GM23338 (cell line): ENCODE measurements at regions not wholly inside any gene's neighbourhood (a gene's known extent, or its start where the extent isn't known, plus 50 kb on each side); places are given as distances from the start of the nearest gene placed in this dataset.

Experiments
- ATAC-seq: fragments of 200-7000 bp; cut with Tn5 transposase; 3 replicates; pipeline ENCODE4 v1.9.1; 2020
- DNase-seq: peaks from one replicate; pipeline ENCODE4 v3.0.0-alpha.2; 2015; ENCODE audit warnings: low spot score
- H2AFZ ChIP-seq: fragments of 200-600 bp; sonication (generic); 2 replicates; pipeline ENCODE4 v1.8.0; 2016; ENCODE audit warnings: antibody characterized with exemption, mild to moderate bottlenecking, moderate library complexity
- H3F3A ChIP-seq: fragments of 200-600 bp; sonication (generic); replicated peaks from 2 replicates; pipeline ENCODE4 v1.8.0; 2017; ENCODE audit warnings: antibody characterized with exemption, mixed run types, low read depth
- H3K27ac ChIP-seq: fragments of 200-600 bp; sonication (generic); 2 replicates; pipeline ENCODE4 v1.6.1; 2016; ENCODE audit warnings: low read depth
- H3K27me3 ChIP-seq: fragments of 200-600 bp; sonication (generic); 2 replicates; pipeline ENCODE4 v1.8.0; 2016; ENCODE audit warnings: mild to moderate bottlenecking, mixed run types, moderate library complexity; ENCODE audit not compliant: insufficient read depth
- H3K36me3 ChIP-seq: fragments of 200-600 bp; sonication (generic); 2 replicates; pipeline ENCODE4 v1.8.0; 2016; ENCODE audit warnings: mild to moderate bottlenecking; ENCODE audit not compliant: insufficient read depth
- H3K4me1 ChIP-seq: fragments of 200-600 bp; sonication (generic); 2 replicates; pipeline ENCODE4 v1.8.0; 2016; ENCODE audit warnings: mild to moderate bottlenecking, moderate library complexity; ENCODE audit not compliant: insufficient read depth
- H3K4me2 ChIP-seq: fragments of 200-600 bp; sonication (generic); 2 replicates; pipeline ENCODE4 v1.7.1; 2017; ENCODE audit warnings: mixed run types
- H3K4me3 ChIP-seq: fragments of 200-600 bp; sonication (generic); 2 replicates; pipeline ENCODE4 v1.6.1; 2016; ENCODE audit warnings: mixed run types
- H3K79me2 ChIP-seq: fragments of 200-600 bp; sonication (generic); replicated peaks from 2 replicates; pipeline ENCODE4 v1.8.0; 2017; ENCODE audit warnings: mild to moderate bottlenecking; ENCODE audit not compliant: insufficient read depth
- H3K9me2 ChIP-seq: fragments of 200-600 bp; sonication (generic); 2 replicates; pipeline ENCODE4 v1.8.0; 2017; ENCODE audit not compliant: insufficient read depth
- H4K20me1 ChIP-seq: fragments of 200-600 bp; sonication (generic); replicated peaks from 2 replicates; pipeline ENCODE4 v1.8.0; 2017; ENCODE audit warnings: mild to moderate bottlenecking; ENCODE audit not compliant: insufficient read depth
- H3K27ac Mint-ChIP-seq: 2 replicates; pipeline ENCODE4 v1.8.0; 2020; ENCODE audit warnings: inconsistent platforms, mild to moderate bottlenecking, moderate library complexity, mixed read lengths
- H3K27me3 Mint-ChIP-seq: 3 replicates; pipeline ENCODE4 v1.8.0; 2022; ENCODE audit warnings: low read depth, mild to moderate bottlenecking, moderate library complexity, mixed read lengths, inconsistent platforms; ENCODE audit not compliant: insufficient read depth, poor library complexity
- H3K36me3 Mint-ChIP-seq: 3 replicates; pipeline ENCODE4 v1.8.0; 2021; ENCODE audit warnings: low read depth, mild to moderate bottlenecking, inconsistent platforms, moderate library complexity, mixed read lengths
- H3K4me1 Mint-ChIP-seq: 3 replicates; pipeline ENCODE4 v1.8.0; 2020; ENCODE audit warnings: mild to moderate bottlenecking, inconsistent platforms, mixed read lengths
- H3K4me3 Mint-ChIP-seq: 3 replicates; pipeline ENCODE4 v1.8.0; 2021; ENCODE audit warnings: moderate library complexity, mild to moderate bottlenecking, inconsistent platforms, mixed read lengths
- H3K9me3 Mint-ChIP-seq: 3 replicates; pipeline ENCODE4 v1.8.0; 2020; ENCODE audit warnings: moderate library complexity, mild to moderate bottlenecking, inconsistent platforms, mixed read lengths
- CREB1 ChIP-seq: fragments of 250-450 bp; sonication (Bioruptor Pico); IDR thresholded peaks from 2 replicates; pipeline ENCODE4 v1.5.0; 2020; ENCODE audit warnings: low read depth, mild to moderate bottlenecking, moderate library complexity
- EZH2 ChIP-seq: fragments of 200-600 bp; sonication (generic); IDR thresholded peaks from one replicate; pipeline ENCODE4 v1.8.0; 2017; ENCODE audit warnings: antibody characterized with exemption, mild to moderate bottlenecking, low read depth; ENCODE audit not compliant: unreplicated experiment
- EZH2phosphoT487 ChIP-seq: fragments of 200-600 bp; sonication (generic); IDR thresholded peaks from one replicate; pipeline ENCODE4 v1.8.1; 2018; ENCODE audit warnings: antibody characterized with exemption; ENCODE audit not compliant: unreplicated experiment
- NANOG ChIP-seq: IDR thresholded peaks from 2 replicates; pipeline ENCODE4 v1.6.1; 2016; ENCODE audit warnings: antibody characterized with exemption, borderline replicate concordance
- POLR2AphosphoS5 ChIP-seq: IDR thresholded peaks from 2 replicates; pipeline ENCODE4 v1.6.1; 2016; ENCODE audit warnings: antibody characterized with exemption, low read depth
- STAT1 ChIP-seq: IDR thresholded peaks from one replicate; pipeline ENCODE4 v1.6.1; 2016; ENCODE audit warnings: antibody characterized with exemption; ENCODE audit not compliant: unreplicated experiment
- ZNF114 ChIP-seq: fragments of 250-450 bp; sonication (Bioruptor Pico); IDR thresholded peaks from 2 replicates; pipeline ENCODE4 v1.5.0; 2020; ENCODE audit warnings: mild to moderate bottlenecking, moderate library complexity
- ZNF331 ChIP-seq: fragments of 250-450 bp; sonication (Bioruptor Pico); IDR thresholded peaks from 2 replicates; pipeline ENCODE4 v1.5.0; 2020; ENCODE audit warnings: low read depth, mild to moderate bottlenecking, moderate library complexity
- TF ChIP-seq, protein P1 (sequence below): fragments of 250-450 bp; sonication (Bioruptor Pico); IDR thresholded peaks from 2 replicates; pipeline ENCODE4 v1.5.0; 2020; ENCODE audit warnings: mild to moderate bottlenecking, moderate library complexity

- TF ChIP-seq, protein P1, sequence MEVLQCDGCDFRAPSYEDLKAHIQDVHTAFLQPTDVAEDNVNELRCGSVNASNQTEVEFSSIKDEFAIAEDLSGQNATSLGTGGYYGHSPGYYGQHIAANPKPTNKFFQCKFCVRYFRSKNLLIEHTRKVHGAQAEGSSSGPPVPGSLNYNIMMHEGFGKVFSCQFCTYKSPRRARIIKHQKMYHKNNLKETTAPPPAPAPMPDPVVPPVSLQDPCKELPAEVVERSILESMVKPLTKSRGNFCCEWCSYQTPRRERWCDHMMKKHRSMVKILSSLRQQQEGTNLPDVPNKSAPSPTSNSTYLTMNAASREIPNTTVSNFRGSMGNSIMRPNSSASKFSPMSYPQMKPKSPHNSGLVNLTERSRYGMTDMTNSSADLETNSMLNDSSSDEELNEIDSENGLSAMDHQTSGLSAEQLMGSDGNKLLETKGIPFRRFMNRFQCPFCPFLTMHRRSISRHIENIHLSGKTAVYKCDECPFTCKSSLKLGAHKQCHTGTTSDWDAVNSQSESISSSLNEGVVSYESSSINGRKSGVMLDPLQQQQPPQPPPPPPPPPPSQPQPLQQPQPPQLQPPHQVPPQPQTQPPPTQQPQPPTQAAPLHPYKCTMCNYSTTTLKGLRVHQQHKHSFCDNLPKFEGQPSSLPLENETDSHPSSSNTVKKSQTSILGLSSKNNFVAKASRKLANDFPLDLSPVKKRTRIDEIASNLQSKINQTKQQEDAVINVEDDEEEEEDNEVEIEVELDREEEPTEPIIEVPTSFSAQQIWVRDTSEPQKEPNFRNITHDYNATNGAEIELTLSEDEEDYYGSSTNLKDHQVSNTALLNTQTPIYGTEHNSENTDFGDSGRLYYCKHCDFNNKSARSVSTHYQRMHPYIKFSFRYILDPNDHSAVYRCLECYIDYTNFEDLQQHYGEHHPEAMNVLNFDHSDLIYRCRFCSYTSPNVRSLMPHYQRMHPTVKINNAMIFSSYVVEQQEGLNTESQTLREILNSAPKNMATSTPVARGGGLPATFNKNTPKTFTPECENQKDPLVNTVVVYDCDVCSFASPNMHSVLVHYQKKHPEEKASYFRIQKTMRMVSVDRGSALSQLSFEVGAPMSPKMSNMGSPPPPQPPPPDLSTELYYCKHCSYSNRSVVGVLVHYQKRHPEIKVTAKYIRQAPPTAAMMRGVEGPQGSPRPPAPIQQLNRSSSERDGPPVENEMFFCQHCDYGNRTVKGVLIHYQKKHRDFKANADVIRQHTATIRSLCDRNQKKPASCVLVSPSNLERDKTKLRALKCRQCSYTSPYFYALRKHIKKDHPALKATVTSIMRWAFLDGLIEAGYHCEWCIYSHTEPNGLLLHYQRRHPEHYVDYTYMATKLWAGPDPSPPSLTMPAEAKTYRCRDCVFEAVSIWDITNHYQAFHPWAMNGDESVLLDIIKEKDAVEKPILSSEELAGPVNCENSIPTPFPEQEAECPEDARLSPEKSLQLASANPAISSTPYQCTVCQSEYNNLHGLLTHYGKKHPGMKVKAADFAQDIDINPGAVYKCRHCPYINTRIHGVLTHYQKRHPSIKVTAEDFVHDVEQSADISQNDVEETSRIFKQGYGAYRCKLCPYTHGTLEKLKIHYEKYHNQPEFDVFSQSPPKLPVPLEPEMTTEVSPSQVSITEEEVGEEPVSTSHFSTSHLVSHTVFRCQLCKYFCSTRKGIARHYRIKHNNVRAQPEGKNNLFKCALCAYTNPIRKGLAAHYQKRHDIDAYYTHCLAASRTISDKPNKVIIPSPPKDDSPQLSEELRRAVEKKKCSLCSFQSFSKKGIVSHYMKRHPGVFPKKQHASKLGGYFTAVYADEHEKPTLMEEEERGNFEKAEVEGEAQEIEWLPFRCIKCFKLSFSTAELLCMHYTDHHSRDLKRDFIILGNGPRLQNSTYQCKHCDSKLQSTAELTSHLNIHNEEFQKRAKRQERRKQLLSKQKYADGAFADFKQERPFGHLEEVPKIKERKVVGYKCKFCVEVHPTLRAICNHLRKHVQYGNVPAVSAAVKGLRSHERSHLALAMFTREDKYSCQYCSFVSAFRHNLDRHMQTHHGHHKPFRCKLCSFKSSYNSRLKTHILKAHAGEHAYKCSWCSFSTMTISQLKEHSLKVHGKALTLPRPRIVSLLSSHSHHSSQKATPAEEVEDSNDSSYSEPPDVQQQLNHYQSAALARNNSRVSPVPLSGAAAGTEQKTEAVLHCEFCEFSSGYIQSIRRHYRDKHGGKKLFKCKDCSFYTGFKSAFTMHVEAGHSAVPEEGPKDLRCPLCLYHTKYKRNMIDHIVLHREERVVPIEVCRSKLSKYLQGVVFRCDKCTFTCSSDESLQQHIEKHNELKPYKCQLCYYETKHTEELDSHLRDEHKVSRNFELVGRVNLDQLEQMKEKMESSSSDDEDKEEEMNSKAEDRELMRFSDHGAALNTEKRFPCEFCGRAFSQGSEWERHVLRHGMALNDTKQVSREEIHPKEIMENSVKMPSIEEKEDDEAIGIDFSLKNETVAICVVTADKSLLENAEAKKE (CRISPR knock-in tag), result no peak
- TF ChIP-seq NANOG, result no peak
Measured at GRCh38 chr4:111494471-111494870, 650.8 kb upstream of the FAM241A start (continued).

DNA sequence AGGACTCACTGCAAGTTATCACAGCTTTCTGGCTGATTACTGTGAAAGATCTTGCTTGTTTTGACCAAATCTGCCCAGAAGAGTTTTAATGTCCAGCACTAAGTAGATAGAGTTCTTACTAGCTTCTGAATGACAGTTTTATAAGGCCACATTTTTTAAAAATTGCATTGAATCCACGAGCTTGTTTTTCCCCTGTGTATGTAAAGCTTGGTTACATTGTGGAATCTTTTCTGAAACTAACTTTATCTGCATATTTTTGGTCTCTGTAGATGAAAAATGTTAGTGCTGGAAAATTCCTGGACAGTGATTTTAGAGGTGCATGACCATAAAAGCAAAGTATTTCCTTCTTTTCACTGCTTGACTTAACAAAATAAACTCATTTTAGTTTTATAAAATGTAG lies 650.3 kb upstream of the FAM241A start:
- DNase-seq (no peak), ATAC-seq (no peak)
- H3K4me1 Mint-ChIP-seq, result no peaks in the 10 kb centered on the region
- Histone ChIP-seq H2AFZ (no peak overlapping the region), H4K20me1 (no peaks in the 10 kb centered on the region), H3K79me2 (no peaks in the 10 kb centered on the region), H3K27me3 (no peaks in the 10 kb centered on the region), H3K27ac (no peak overlapping the region), H3K9me2 (no peaks in the 10 kb centered on the region), H3K4me2 (no peak overlapping the region), H3K4me1 (no peaks in the 10 kb centered on the region), H3F3A (no peaks in the 10 kb centered on the region), H3K4me3 (no peak overlapping the region), H3K36me3 (no peaks in the 10 kb centered on the region)
- no peaks in the 10 kb centered on the region for H3K27me3 Mint-ChIP-seq
- no peaks in the 10 kb centered on the region for H3K9me3 Mint-ChIP-seq
- H3K36me3 Mint-ChIP-seq, result no peaks in the 10 kb centered on the region
- H3K4me3 Mint-ChIP-seq, result no peak overlapping the region
- no peak overlapping the region for H3K27ac Mint-ChIP-seq
- TF ChIP-seq EZH2 (no peak), CREB1 (CRISPR knock-in tag) (no peak), NANOG (no peak), STAT1 (no peak), ZNF114 (CRISPR knock-in tag) (no peak), POLR2AphosphoS5 (no peak), ZNF331 (CRISPR knock-in tag) (no peak), EZH2phosphoT487 (no peak)
- TF ChIP-seq, protein P1 (CRISPR knock-in tag), result no peak
